ENCODE measurements at regions not wholly inside any gene's neighbourhood (a gene's known extent, or its start where the extent isn't known, plus 50 kb on each side); places are given as distances from the start of the nearest gene placed in this dataset.

DNA sequence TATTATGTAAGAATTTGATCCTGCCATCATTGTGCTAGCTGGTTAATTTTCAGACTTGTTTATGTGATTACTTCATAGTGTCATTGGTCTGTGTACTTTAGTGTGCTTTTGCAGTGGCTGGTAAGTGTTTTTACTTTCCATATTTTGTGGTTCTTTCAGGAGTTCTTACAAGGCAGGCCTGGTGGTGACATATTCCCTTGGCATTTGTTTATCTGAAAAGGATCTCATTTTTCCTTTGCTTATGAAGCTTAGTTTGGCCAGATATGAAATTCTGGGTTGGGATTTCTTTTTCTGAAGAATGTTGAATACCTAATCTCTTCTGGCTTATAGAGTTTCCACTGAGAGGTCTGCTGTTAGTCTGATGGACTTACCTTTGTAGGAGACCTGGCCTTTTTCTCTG is 72.8 kb upstream of the MC4R start:
- no peak for DNase-seq (ENCODE audit: low spot score)

DNA sequence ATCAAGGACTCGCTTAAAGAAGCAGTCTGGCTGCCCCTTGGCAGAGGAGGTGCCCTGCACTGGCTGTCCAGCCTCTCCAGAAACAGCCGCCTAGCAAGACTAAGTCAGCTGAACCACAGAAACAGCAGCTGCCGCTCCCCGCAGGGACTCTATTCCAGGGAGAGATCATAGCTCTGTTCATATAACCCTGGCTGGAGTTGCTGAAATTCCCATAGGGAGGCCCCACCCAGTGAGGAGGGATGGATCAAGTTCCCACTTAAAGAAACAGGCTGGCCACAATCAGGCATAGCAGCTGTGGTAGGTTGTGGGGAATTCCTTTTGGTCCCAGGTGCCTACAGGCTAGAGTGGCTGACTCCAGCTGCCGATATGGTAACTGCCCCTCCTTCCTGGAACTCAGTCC is 74.2 kb upstream of the MC4R start:
- no peak for DNase-seq (ENCODE audit: low spot score)

GRCh38 chr18:60448487-60449267 is 76.1 kb upstream of the MC4R start:
- DNase-seq (ENCODE audit: low spot score) = no peak

- DNase-seq (ENCODE audit: low spot score) = no peak
These were observed 79.8 kb upstream of the MC4R start for GRCh38 chr18:60452421-60452820.

GRCh38 chr18:60466677-60467076 is 94.1 kb upstream of the MC4R start:
- no peak for DNase-seq (ENCODE audit: low spot score)

GRCh38 chr18:60469387-60470100 is 97.0 kb upstream of the MC4R start:
- no peak for DNase-seq (ENCODE audit: low spot score)

DNA sequence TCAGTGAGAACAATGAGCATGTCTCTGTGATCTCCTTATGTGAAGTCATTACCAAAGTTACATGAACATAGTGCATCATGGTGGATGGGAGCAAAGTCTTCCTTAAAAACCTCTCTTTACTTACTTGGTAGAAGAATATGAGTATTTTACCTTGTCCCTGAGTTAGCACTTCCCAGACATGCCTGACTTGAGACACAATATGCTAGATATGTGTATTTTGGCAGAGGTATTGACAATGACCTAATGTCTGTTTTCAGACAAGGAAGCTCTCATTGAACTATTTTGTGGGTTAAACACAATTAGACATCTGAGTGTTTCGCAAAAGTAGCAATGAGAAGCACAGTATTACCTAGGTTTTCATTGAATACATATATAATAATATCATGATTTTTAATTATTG is 99.1 kb upstream of the MC4R start:
- no peak for DNase-seq (ENCODE audit: low spot score)

- no peak for DNase-seq (ENCODE audit: low spot score)
These were observed 112.6 kb upstream of the MC4R start for GRCh38 chr18:60485201-60485600.

DNA sequence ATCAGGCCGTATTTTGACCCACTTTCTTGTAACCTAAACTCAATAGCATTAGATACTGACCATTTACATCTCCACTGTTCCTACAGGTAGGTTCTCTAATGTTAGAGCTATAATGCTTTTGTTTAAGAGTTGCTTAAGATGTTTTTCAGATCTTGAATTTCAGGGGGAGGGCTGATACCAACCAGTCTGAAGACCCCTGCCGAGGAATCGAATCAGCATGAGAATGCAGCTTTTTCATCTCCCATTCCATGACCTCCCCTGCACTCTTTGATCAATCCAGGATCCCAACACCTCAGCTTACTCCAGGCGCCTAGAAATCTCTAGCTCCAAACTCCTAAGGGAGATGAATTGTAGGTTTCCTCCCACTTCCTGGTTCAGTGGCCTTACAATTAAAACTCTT is 120.5 kb upstream of the MC4R start:
- no peak for DNase-seq (ENCODE audit: low spot score)

- no peak for DNase-seq (ENCODE audit: low spot score)
These were observed 127.1 kb upstream of the MC4R start for GRCh38 chr18:60499675-60500074.

DNA sequence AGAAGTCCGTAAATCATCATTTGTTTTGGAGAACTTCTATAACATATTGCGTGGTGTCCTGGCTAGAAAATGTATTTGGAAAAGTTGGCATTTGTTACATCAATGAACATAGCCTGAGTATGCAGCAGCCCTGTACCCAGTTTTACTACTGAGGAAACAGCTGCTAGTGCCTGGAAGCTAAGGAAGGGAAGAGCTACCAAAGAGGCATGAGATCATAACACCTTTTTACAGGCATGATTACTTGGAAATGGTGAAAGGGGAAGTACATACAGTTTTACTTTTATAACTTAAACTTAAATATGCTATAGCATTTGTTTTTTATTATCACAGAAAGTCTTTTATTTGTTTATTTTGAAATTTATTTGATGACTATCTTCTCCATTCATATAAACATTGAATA is 128.4 kb upstream of the MC4R start:
- DNase-seq (ENCODE audit: low spot score) = no peak

DNA sequence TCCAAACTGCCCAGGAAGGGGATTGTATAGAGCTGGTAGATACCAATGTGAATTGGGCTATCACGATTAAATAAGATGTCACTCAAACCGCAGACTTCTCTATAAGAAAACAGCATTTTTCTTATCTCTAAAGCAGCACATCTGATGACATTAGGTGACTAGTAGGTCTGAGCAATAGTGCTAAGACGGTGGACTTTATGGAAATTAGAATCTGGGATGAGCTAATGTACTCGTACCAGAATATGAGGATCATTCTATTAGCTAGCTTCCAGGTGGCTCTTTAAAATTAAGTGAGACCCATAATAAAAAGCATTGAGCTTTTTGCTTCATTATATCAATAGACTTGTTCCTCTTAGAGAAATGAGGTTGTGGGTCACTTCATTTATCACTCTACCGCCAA is 130.0 kb upstream of the MC4R start:
- DNase-seq (ENCODE audit: low spot score) = no peak

GRCh38 chr18:60503199-60503598 is 130.6 kb upstream of the MC4R start:
- no peak for DNase-seq (ENCODE audit: low spot score)

GRCh38 chr18:60506190-60506589 is 133.6 kb upstream of the MC4R start:
- no peak for DNase-seq (ENCODE audit: low spot score)

GRCh38 chr18:60506682-60507081 is 134.1 kb upstream of the MC4R start:
- DNase-seq (ENCODE audit: low spot score) = no peak

DNA sequence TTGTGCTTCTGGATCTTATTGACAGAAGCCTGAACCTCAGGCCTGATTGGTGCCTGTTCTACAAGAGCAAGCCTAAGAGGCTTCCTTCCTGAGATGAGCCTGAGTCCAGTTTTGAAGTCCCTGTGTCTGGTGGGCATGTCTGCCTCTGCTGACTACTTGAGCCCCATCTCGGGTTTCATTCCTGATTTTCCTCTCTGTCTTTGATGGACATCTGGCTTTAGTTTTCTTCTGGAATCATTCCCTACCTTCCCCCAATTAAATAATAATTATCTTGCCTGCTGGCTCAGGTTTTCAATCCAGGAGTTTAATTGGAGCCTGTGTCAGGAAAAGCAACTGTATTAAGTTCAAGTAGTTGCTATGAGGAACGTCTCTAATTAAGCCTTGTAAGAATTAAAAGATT is 135.5 kb upstream of the MC4R start:
- no peak for DNase-seq (ENCODE audit: low spot score)

DNA sequence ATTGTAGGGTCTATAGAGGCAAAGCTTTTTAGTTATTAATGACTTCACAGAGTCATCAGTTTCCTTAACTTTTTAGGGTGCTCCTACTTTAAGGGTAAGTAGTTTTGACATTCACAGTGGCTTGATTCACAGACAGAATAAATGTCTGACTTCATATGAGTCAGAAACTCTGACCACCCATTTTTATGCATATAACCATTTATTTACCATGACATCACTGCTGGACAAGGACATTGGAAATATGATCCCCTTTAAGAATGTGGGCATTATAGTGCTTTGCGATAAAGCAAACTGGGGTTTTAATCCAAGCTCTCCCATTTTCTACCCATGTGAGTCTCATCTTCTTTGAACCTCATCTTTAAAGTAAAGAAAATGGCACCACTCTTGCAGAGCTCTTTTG is 162.0 kb upstream of the MC4R start:
- no peak for DNase-seq (ENCODE audit: low spot score)

DNA sequence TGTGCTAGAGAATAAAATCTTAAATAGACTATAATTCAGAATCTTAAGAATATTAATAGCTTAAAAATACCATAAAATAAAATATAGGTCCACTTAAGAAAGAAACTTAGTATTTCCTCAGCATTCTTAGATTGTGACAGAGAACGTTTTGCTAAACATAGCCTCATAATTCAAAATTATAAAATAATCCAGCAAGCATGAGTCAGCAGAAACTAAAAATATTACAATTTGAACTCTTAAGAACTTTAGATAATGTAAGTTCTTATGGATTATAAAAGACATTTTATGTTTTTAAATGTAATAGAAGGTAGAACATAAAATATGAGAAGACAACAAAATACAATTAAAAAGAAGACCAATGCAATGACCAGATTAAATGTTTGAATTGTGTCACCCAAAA is 164.5 kb upstream of the MC4R start:
- DNase-seq (ENCODE audit: low spot score) = no peak

GRCh38 chr18:60538891-60539290 is 166.3 kb upstream of the MC4R start:
- no peak for DNase-seq (ENCODE audit: low spot score)

DNA sequence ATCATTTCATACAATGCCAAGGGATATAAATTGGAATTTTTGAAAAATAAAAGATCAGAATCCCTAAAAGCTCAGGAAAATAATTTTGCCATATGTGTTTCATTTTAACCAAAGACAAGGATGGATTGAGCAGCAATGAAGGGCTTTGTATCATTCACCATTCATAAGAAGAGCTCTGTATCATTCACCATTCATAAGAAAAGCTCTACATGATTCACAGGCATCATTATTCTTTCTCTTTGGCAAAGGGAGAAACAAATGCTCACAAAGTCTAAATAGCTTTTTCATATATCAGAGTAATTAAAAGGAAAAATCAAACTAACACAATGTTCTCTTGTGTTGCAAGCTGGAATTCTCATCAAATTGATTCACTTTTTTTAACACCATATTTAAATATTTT is 169.1 kb upstream of the MC4R start:
- DNase-seq (ENCODE audit: low spot score) = no peak

DNA sequence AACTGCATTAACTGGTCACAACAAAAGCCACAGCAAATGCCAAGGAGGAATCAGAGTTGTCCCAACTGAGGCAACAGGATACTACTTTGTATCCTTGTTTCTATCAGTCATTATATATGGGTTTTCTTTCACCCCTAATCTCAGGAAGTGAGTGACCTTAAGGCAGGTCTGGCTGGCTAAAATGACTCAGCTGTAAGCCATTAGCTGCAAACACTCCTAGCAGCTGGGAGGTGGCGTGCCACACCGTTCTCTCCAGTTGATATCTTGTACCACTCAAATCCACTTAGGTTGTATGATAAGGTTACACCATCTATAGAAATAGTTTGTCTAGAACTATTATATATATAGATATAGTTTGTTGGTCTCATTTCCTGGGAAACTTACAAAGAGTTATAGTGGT is 171.1 kb upstream of the MC4R start:
- no peak for DNase-seq (ENCODE audit: low spot score)

DNA sequence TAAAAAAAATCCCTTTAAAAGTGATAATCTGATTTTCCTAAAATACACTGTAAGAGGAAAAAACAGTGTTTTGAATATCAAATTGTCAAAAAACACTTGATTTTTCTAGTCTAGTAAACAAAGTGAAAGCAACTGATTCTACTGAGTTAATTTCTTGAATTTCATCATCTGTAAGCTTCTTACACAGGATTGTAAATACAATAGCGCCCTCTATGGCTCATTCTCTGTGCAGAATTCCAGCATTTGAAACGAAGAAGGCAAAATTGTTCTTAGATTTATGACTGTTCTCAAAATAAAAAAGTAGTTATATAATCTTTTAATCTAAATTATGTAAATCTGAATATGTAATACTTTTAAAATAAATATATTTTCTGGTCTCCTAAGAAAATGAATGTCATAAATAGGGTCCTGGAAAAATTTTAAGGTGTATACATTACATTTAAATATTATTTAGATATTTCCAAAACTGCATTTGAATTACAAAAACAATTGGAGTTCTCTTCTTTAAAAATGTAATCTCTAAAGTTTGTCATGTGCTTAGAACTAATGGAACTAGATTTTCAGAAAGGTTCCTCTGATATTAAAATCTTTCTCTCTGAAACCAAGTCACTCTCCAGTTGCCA is 176.9 kb upstream of the MC4R start:
- DNase-seq (ENCODE audit: low spot score) = peak; percentile 23

- DNase-seq (ENCODE audit: low spot score) = no peak
These were observed 180.4 kb upstream of the MC4R start for GRCh38 chr18:60552948-60553347.

Data from hematopoietic multipotent progenitor cell treated with erythropoietin and hydrocortisone succinate and interleukin-3 and kit ligand, for 17 days (in vitro differentiated cells).